COLO829 (cell line): ENCODE measurements at regions not wholly inside any gene's neighbourhood (a gene's known extent, or its start where the extent isn't known, plus 50 kb on each side); places are given as distances from the start of the nearest gene placed in this dataset.
"Not testable (repeated sequence)": the region's sequence is repeated elsewhere in the genome, so short reads cannot be mapped to it uniquely, and the experiment has no call there.

Experiments used
- DNase-seq: peaks from one replicate; pipeline ENCODE4 v3.0.0; 2012; ENCODE audit warnings: low spot score

DNA sequence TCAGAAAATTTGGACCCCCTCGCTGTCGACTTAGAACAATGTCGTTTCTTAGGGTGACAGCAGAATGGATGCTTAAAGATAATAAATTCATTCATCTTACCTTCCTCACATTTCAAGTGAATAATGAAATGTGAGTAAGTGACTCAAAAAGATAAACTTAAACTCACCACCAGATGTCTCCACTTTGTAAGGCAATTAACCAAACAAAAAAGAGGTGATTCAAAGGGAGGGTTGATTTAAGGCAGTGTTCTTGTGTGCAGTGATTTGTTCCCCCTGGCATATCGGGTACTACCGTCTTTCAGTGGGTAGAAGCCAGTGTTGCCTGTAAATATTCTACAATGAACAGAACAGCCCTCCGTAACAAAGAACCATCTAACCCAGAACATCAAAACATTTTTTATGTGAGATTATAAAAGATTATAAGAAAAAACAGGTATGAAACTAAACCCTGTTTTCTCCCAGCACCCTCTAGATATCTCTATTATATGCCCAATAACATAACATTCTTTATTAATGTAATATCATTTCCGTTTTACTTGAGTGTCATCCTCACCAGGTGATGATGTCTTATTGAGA lies 589.7 kb downstream of the CBLN4 start:
- DNase-seq, result no peak

DNA sequence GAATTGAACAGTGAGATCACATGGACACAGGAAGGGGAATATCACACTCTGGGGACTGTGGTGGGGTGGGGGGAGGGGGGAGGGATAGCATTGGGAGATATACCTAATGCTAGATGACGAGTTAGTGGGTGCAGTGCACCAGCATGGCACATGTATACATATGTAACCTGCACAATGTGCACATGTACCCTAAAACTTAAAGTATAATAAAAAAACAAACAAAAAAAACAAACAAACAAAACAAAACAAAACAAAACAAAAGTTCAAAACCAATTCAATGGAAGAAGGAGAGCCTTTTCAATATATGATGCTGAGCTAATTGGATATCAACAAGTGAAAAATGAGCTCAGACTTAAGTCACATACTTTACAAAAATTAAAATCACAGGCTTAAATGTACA lies 592.8 kb downstream of the CBLN4 start:
- not testable (repeated sequence) for DNase-seq

GRCh38 chr20:55406891-55407290 lies 598.4 kb downstream of the CBLN4 start:
- no peak for DNase-seq

DNA sequence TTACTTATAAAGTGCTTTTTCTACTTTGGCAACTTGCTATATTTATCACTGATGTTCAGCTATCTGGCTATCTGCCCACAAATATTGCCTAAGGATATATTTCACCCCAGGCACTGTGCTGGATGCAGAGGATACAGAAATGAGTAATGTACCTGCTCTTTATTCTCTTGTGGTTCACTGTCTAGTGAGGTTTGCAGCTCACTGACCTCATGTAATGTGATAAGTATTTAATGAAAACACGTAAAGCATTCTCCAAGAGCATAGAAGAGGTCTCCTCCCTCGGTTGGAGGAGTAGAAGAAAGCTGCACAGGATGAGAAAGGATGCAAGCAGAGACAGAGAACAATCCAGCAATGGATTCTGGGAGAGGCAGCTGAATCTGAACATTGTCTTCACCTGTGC lies 610.7 kb downstream of the CBLN4 start:
- DNase-seq, result no peak

DNA sequence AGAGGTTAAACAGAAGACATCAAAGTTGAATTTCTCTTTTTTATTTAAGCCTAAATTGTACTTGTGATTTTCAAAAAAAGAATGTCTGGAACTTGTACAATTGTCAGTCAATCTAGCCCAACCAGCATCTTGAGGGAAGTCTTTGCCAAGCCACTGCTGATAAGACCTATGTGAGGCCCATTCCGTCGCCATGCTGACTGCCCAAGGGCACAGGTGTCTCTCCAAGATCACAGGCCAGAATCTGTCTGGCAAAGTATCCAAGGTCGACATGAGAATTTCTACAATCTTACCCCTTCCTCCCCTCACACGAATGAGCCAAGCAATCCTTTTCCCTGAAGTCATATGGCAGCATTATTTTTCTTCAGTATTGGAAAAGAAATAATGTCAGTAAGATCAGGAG lies 614.5 kb downstream of the CBLN4 start:
- DNase-seq, result no peak

DNA sequence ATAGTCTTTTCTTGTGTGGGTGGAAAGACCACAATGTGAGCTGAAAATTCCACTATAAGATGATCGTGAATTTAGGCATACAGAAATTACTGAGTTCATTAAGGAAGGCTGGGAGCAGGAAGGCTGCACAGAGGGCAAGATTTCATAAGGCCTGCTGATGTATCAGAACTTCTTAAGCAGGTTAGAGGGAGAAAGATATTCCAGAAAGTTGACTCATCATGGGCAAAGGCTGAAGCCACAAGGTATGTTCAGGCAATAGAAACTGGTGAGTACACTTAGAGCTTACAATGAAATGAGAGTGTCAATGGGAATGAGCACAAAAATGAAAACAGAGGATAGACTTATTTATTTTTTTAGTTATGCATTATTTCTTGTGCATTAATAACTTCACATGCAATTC lies 618.6 kb downstream of the CBLN4 start:
- DNase-seq, result no peak

DNA sequence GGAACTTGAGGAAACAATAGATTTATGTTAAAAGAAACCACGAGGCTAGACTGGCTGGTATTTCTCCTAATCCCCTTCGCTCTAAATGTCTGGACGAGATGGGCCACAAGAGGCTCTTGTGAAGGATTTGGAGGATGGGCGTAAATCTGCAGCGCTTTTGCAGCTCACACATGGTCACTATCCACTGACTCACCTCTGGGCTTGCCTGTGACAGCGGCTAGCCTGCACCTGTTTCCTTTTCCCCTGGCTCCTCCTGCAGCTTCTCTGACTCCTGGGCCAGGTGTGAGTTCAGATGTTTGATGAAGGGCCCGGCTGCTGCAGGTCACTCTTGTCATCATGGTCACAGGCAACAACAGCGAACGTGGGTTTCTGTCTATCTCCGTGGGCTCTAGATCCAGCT lies 629.4 kb downstream of the CBLN4 start:
- no peak for DNase-seq

DNA sequence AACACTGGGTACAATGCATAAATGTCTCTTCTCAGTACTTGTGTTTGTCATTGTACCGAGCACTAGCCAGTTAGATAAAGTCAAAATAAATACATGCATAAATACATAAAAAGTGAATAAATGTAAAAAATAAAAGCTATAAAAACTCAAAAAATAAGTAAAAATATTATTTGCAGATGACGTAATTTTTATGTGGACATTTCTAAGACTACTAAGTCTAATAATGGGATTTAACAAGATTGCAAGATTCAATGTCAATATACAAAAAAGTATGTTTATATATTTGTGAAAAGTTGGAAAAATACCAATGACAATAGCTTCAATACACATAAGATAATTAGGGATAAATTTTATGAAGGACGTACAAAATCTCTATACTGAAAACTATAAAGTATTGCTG lies 639.6 kb downstream of the CBLN4 start:
- DNase-seq, result no peak

DNA sequence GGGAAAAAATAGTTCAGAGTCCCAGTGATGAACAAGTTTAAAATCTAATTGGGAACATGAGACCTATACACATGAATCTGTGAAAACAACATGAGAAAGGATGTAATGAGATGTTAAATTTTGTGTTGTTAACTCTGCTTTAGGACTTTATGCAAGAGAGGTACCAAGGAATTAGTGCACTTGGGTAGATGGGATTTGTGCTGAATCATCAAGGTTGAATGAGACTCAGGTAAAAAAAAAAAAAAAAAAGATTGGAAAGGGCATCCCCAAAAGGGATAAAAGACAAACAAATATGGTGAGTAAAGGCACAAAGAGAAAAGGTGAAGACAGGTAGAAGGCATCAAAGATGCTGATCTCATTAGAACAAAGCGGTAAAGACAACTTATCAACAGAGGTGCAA lies 644.4 kb downstream of the CBLN4 start:
- DNase-seq, result no peak

DNA sequence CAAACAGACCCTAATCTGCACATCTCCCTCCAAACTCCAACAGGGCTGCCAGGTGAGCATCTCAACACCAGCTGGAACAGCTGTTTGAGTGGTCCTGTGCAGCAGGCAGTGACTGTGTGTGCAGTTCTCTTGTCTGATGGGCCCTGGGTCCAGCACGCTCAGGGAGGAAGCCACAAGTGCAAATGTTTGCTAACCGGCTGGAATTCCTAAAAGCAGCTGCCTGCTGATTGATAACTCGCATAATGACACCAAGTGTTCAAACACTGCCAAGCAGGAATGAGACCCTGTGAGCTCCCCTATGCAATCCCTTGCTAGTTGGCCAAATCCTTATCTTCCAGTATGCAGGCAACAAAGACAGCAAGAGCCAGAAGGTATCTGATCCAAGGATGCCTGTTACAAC lies 650.6 kb downstream of the CBLN4 start:
- DNase-seq, result no peak

- no peak for DNase-seq
Observed at GRCh38 chr20:55353206-55353605, 652.1 kb downstream of the CBLN4 start.

DNA sequence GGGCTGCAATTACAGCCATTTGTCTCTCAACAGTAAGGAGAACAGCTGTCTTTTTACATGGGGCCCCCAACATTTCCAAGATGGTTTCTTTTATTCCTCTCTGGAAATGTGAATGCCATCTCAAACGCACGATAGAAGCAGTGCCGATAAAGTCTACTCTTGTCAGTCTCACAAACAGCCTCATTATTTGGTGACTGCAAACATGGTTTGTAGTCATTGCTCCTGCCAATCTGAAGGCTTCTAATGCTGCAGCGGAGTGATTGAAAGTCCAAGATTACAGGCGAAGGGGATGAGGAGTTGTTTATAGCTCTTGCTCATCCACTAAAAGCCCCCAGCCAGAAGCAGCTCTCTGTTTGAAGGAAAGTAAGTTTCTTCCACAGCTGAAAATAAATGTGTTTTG lies 657.1 kb downstream of the CBLN4 start:
- DNase-seq, result no peak

GRCh38 chr20:55342822-55343221 lies 662.5 kb downstream of the CBLN4 start:
- DNase-seq, result no peak

GRCh38 chr20:55333798-55334197 lies 671.5 kb downstream of the CBLN4 start:
- no peak for DNase-seq

DNA sequence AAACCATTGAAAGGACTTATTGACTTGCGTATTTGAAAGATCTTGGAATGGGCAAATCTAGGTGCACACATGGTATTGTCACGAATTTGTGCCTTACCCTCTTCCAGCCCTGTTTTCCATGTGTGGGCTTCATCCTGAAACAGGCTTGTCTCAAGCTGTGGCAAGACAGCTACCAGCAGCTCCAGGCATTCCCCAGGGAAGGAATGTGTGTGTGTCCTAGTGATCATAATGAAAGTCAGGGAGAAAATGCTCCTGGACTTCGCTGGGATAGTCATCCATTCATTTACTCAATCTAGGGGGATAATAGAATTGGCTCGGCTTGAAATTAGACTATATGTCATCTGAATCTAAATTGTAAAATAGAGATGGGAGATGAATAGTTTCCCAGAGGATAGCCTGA lies 676.2 kb downstream of the CBLN4 start:
- no peak for DNase-seq

DNA sequence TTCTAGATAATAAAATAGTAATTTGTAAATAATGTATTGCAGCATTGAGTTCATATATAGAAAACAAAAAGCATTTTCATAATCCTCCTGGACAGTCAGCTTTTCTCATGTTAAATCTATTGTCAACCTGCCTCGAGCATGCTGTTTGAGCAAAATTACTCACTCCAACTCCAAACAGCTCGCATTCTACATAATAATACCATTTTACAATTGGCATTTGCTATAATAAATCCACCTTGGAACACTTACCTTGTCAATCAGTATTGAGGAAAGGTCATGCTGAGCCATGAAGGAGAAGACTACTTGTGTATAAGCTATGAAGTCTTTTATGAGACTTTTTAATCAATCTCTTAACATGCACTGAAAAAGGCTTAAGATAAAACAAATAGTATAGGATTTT lies 682.6 kb downstream of the CBLN4 start:
- DNase-seq, result no peak

- no peak for DNase-seq
Observed at GRCh38 chr20:55316753-55317152, 688.6 kb downstream of the CBLN4 start.

- DNase-seq, result not testable (repeated sequence)
Observed at GRCh38 chr20:55310844-55311243, 694.5 kb downstream of the CBLN4 start.

DNA sequence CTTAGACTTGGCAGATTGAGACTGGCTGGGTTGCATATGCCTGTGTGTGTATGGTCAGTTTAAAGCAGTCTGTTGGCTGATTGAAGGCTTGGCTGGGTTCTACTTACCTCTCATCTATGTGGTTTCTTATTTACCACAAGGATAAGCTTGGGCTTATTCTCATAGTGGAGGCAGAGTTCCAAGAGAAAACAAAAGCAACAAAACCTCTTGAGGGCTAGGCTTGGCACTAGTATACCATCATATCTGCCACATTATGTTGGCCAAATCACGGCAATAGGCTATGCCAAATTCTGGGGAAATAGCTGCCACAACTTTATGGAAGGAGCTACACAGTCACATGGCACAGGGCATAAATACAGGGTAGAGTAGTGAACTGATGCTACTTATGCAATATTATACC lies 714.1 kb downstream of the CBLN4 start:
- DNase-seq, result no peak

DNA sequence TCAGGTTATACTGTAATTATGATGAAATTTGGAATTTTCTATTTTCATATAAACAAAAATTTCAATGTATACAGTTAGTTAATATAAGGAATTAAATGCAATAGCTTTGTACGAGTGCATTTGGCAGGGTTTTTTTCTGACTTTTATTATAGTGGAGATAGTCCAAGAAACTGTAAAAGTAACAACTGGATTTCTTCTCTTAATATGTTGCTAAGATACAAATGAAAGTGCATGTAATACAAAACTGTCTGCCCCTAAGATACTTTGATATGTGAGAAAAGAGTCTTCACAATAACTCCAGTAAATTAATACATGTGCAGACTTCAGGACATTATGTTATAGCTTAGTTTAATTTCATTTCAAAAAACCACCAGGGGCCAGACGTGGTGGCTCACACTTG lies 721.4 kb downstream of the CBLN4 start:
- no peak for DNase-seq

DNA sequence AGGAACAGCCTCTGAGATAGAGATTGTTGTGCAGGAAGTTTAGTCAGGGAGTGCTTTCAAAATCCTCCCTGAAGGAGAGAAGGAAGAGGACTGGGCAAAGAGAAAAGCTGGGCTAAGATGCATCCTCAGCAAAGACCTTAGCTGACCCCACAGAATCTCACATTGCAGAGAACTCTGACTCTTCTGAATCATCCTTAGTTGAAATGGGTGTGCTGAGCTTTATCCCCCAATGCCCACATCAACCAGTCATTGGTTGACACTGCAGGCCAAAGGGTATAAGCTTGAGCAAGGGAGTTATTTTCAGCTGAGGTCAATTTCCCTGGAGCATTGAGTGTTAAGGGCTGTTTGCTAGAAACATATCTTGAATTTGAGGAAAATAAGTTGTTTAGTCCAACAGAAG lies 732.2 kb downstream of the CBLN4 start:
- no peak for DNase-seq

DNA sequence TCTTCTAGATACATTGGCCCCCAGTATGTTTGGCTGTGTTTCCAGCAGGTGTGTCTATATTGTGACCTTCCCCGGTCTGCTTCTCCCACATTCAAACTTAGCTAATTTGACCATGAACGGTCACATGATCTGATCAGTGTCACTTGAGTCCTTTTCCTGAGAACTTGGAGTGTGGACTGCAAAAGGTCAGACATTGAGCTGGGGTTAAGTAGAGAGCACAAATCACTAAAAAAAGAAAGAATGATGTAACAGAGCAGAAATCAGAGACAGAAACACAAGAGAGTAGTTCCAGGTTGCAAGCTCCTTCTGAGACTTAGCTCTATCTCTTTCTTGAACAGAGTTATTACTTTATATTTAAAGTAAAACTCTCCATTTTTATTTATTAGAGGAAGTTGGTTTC lies 733.9 kb downstream of the CBLN4 start:
- DNase-seq, result no peak

- DNase-seq, result no peak
Observed at GRCh38 chr20:55269913-55270312, 735.4 kb downstream of the CBLN4 start.

- no peak for DNase-seq
Observed at GRCh38 chr20:55266361-55266760, 739.0 kb downstream of the CBLN4 start.

DNA sequence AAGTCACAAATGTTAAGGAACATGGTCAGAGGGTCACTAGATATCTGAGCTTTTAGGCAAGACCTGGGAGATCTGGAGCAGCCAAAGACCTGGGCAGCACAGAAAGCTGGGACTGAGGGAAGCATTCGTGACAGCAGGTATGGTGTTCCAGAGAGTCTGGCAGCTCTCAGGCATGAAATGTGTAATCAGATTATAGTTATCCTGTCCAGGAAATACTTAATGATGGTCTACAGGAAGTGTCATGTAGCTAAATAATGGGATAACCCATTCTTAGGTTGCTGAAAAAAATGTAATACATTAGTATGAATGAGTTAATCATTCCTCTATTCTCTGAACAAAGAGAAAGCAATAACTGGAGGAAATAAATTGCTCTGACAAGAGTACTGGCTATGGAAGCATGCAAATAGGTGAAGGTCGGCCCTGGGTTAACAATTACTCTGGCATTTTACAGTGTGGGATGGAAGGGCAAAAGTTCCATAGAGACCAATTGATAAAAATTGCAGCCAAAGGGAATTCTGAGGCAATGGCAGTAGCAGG lies 740.5 kb downstream of the CBLN4 start:
- DNase-seq, result no peak
